HG03066 (cell line): ENCODE measurements at regions not wholly inside any gene's neighbourhood (a gene's known extent, or its start where the extent isn't known, plus 50 kb on each side); places are given as distances from the start of the nearest gene placed in this dataset.
"Not testable (repeated sequence)": the region's sequence is repeated elsewhere in the genome, so short reads cannot be mapped to it uniquely, and the experiment has no call there.

Experiments used
- ATAC-seq: cut with Tn5 transposase; IDR thresholded peaks from one replicate; pipeline ENCODE4 v1.9.1; 2021; ENCODE audit warnings: low read depth; ENCODE audit not compliant: unreplicated experiment

GRCh38 chr2:83229443-83229842 lies 1229.6 kb downstream of the SUCLG1 start:
- ATAC-seq, result no peak

DNA sequence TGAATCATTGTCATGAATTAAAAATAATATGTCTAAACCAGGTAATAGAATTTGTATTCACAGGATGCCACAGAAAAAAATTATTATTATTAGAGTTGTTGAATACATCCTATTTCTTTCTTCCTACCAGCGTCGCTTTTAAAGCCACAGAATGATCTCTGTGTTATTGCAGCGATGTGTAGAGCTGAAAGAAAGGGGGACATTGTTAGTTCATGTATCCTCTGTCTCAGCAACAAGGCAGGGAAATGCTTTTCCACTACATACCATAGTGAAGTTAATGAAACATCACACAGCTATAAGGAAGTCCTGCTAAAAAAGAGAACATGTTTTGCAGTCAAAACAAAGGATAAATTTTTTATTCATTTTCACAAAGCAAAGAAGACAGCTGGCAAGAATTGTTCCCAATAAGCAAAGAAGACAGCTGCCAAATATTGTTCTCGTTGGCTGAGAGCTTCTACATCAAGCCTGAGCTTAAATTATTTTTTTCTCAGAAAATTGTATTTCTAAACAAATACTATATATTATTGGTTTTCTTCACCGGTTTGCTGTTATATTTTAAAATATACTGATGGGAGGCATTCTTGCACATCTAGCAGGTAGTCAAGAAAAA lies 1234.4 kb downstream of the SUCLG1 start:
- ATAC-seq, result no peak

DNA sequence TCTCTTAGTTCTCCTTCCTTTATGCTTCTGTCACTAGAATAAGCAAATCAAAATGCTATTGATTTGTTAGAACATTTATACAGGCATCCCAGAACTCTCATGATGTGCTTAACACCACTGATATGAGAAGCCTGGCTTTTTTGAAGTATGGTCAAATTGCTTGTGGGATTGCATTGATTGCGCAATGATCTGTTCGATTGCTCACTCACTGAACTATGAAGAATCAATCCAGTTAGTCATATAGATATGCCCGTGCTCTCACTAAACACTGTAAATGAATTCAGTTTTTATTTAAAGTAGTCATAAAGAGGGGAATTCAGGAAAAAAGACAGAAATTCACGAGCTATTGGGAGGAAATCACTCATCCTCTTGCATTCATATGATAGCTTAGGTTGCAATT lies 1237.8 kb downstream of the SUCLG1 start:
- ATAC-seq, result no peak

- ATAC-seq, result no peak
These were observed 1241.2 kb downstream of the SUCLG1 start for GRCh38 chr2:83217854-83218253.

- ATAC-seq, result no peak
These were observed 1262.9 kb downstream of the SUCLG1 start for GRCh38 chr2:83196225-83196624.

GRCh38 chr2:83191316-83191715 lies 1267.8 kb downstream of the SUCLG1 start:
- no peak for ATAC-seq

- ATAC-seq, result no peak
These were observed 1272.8 kb downstream of the SUCLG1 start for GRCh38 chr2:83186105-83186760.

DNA sequence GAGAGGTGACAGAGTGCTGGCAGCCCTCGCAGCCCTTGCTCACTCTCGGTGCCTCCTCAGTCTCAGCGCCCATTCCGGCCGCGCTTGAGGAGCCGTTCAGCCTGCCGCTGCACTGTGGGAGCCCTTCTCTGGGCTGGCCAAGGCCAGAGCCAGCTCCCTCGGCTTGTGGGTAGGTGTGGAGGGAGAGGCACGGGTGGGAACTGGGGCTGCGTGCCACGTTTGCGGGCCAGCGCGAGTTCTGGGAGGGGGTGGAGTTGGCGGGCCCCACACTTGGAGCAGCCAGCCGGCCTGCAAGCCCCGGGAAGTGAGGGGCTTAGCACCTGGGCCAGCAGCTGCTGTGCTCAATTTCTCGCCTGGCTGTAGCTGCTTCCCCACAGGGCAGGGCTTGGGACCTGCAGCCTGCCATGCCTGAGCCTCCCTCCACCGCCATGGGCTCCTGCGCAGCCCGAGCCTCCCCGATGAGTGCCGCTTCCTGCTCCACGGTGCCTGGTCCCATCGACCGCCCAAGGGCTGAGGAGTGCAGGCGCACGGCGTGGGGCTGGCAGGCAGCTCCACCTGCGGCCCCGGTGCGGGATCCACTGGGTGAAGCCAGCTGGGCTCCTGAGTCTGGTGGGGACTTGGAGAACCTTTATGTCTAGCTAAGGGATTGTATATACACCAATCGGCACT lies 1278.1 kb downstream of the SUCLG1 start:
- ATAC-seq, result not testable (repeated sequence)

DNA sequence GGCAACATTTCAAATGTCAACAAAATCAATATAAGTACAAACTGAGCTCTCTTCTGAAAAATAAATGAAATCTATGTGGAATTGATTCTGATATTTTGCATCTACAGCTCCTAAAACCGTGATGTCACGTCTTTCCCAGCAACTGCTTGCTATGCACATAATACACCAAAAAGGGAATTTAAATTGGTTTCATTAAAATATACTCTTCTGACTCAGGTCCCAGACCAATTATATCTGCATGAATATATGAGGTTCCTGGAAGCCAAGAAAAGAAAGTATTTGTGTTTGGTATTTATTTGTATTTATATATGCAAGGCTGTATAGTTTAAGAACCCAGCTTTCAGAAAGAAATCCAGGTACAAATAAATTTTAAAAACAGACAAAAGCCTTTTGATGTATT lies 1282.5 kb downstream of the SUCLG1 start:
- no peak for ATAC-seq

GRCh38 chr2:83172841-83173240 lies 1286.2 kb downstream of the SUCLG1 start:
- ATAC-seq, result no peak

DNA sequence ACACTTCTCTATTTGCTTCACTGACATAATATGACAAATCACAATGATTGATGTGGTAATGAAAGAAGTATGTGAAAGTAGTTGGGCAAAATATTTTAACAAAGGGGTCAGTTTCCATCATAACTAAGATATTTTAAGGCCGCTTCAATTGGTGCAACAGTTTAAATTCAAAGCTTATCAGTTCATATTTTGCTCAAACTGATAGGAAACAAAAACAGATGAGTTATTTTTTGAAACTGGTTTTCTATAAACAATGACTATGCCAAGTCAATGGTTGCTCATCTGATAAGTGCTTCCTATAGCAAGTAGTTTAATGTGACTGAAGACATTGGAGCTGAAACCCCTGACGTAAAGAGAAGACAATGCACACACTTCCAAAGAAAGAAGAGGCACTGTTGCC lies 1290.7 kb downstream of the SUCLG1 start:
- no peak for ATAC-seq

- no peak for ATAC-seq
These were observed 1296.7 kb downstream of the SUCLG1 start for GRCh38 chr2:83162421-83162820.

DNA sequence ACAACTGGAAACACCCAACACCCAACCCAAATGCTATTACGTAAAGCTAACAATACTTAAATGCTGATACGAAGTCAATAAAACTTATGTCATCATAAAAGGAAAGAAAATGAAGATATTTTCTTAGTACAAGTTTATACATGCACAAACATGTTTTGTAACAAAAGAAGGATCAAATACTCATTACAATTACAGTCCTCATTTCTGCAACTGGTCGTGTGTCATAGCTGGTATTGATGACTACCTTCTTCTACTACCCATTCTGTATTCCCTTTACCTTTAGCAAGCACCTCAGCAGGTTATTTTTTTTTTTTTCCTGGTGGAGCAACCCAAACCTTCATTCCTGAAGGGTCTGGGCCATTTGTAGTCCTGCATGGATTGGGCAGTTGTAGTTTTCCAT lies 1298.5 kb downstream of the SUCLG1 start:
- no peak for ATAC-seq

GRCh38 chr2:83155826-83156225 lies 1303.3 kb downstream of the SUCLG1 start:
- no peak for ATAC-seq

- ATAC-seq, result no peak
These were observed 1315.1 kb downstream of the SUCLG1 start for GRCh38 chr2:83143946-83144345.

- no peak for ATAC-seq
These were observed 1316.1 kb downstream of the SUCLG1 start for GRCh38 chr2:83142934-83143333.

GRCh38 chr2:83115606-83116005 lies 1343.5 kb downstream of the SUCLG1 start:
- ATAC-seq, result no peak

- no peak for ATAC-seq
These were observed 1343.9 kb downstream of the SUCLG1 start for GRCh38 chr2:83115155-83115554.

DNA sequence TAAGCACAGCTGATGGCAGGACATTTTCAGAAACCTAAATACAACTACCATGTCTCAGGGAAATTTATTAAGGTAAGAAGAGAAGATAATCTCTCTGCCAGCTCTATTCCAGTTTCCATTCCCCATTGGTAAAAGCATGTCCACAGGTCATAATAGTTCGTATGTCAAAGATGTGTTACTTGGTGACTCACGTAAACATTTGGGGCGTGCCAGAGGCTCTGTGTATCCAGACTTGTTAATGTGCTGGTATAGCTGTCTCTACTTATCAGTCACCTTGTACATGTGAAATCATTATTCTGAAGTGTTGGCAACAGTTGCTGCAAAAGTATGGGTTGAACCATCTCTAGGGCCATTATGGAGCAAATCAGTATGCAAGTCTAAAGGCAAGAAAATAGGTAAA lies 1345.1 kb downstream of the SUCLG1 start:
- ATAC-seq, result no peak

DNA sequence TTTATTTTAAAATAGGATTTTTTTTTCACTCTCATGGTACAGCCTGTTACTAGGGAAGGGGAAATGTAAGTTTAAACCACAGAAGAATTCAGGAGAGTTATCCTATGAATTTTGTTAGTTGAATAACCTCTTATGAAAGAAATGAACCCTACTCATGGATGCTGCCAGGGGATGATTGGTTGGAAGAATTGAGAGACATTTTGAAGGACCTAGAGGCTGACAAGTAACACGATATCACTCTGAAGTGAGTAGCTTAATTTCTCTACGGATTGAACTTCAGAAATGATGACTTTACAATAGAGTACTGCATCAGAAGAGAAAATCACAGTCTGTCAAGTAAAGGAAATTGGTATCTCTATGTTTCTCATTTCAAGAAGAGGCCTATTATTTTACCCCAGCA lies 1346.2 kb downstream of the SUCLG1 start:
- ATAC-seq, result no peak

- ATAC-seq, result no peak
These were observed 1349.8 kb downstream of the SUCLG1 start for GRCh38 chr2:83109284-83109683.

- no peak for ATAC-seq
These were observed 1352.2 kb downstream of the SUCLG1 start for GRCh38 chr2:83106853-83107252.
